A549 (cell line): ENCODE measurements at regions not wholly inside any gene's neighbourhood (a gene's known extent, or its start where the extent isn't known, plus 50 kb on each side); places are given as distances from the start of the nearest gene placed in this dataset.

Experiments used
- ATAC-seq, 2 experiments: fragments of 200-7000 bp in 1 of 2; fragments of >200 bp in 1 of 2; cut with Nextera tagmentation in 1 of 2; cut with Tn5 transposase in 1 of 2; 3 replicates each; pipeline versions ENCODE4 v1.8.0 to v1.9.1; 2018 to 2020; ENCODE audit warnings: mild to moderate bottlenecking in 1 of 2, moderate library complexity in 1 of 2
- CTCF ChIA-PET: fragments of 300-600 bp; sonication (Branson Sonifier 250); formaldehyde crosslinking; extraction: SDS; loops from one replicate; lab custom pipeline; 2021; ENCODE audit warnings: antibody characterized with exemption, inconsistent platforms; lab: Yijun Ruan, JAX
- POLR2A ChIA-PET: fragments of 350-600 bp; formaldehyde crosslinking; extraction: SDS; loops from one replicate; lab custom pipeline; 2021; ENCODE audit warnings: antibody characterized with exemption, inconsistent platforms; lab: Yijun Ruan, JAX
- DNase-seq, 2 experiments: peaks; one replicate each; pipeline versions ENCODE4 v3.0.0 to v3.0.0-alpha.2; 2011 to 2016; ENCODE audit warnings: low read depth in 1 of 2, low spot score in 1 of 2
- FAIRE-seq: peaks from 2 replicates; lab custom pipeline; 2011; peaks lifted over from hg19 to GRCh38; lab: Jason Lieb, UNC
- H3K27ac ChIP-seq, 2 experiments: fragments of >200 bp; sonication (Bioruptor Twin); formaldehyde crosslinking; 3 replicates each; pipeline ENCODE4 v1.5.1; 2016 to 2017
- H3K4me1 ChIP-seq: fragments of >200 bp; sonication (Bioruptor Twin); formaldehyde crosslinking; 3 replicates; pipeline ENCODE4 v1.6.1; 2016
- H3K4me2 ChIP-seq: fragments of >200 bp; sonication (Bioruptor Twin); formaldehyde crosslinking; 3 replicates; pipeline ENCODE4 v1.6.1; 2016
- H3K4me3 ChIP-seq: fragments of >200 bp; sonication (Bioruptor Twin); formaldehyde crosslinking; 3 replicates; pipeline ENCODE4 v1.5.1; 2016
- H3K9me3 ChIP-seq: fragments of >200 bp; sonication (Bioruptor Twin); formaldehyde crosslinking; 3 replicates; pipeline ENCODE4 v1.6.1; 2016
- BCL3 ChIP-seq: fragments of >200 bp; sonication (Bioruptor Twin); formaldehyde crosslinking; IDR thresholded peaks from 3 replicates; pipeline ENCODE4 v1.6.1; 2016
- CBX2 ChIP-seq: fragments of 200-600 bp; sonication (generic); IDR thresholded peaks from 2 replicates; pipeline ENCODE4 v1.6.1; 2016; ENCODE audit warnings: low read depth, mild to moderate bottlenecking, borderline replicate concordance
- CTCF ChIP-seq: fragments of >200 bp; sonication (Bioruptor Twin); formaldehyde crosslinking; IDR thresholded peaks from 3 replicates; pipeline ENCODE4 v1.5.1; 2016
- E2F6 ChIP-seq: IDR thresholded peaks from 2 replicates; pipeline ENCODE4 v1.6.1; 2012; ENCODE audit warnings: low read depth, borderline replicate concordance
- EP300 ChIP-seq, 2 experiments: fragments of >200 bp; sonication (Bioruptor Twin); formaldehyde crosslinking; IDR thresholded peaks; 2 replicates in 1 of 2; 3 replicates in 1 of 2; pipeline ENCODE4 v1.6.1; 2016 to 2017
- HOXB13 ChIP-seq: fragments of 250-450 bp; sonication (Bioruptor Pico); IDR thresholded peaks from 2 replicates; pipeline ENCODE4 v1.5.0; 2020; ENCODE audit warnings: low read depth, mild to moderate bottlenecking, moderate library complexity
- KDM1A ChIP-seq: fragments of 200-600 bp; sonication (generic); IDR thresholded peaks from 2 replicates; pipeline ENCODE4 v1.6.1; 2016; ENCODE audit warnings: low read depth, mild to moderate bottlenecking
- MAFK ChIP-seq: fragments of 450-650 bp; IDR thresholded peaks from 2 replicates; pipeline ENCODE4 v1.6.1; 2014; ENCODE audit not compliant: partially characterized antibody
- MAX ChIP-seq: IDR thresholded peaks from 2 replicates; pipeline ENCODE4 v1.6.1; 2012
- RAD21 ChIP-seq, 2 experiments: fragments of >200 bp in 1 of 2; sonication (Bioruptor Twin) in 1 of 2; formaldehyde crosslinking in 1 of 2; IDR thresholded peaks in 1 of 2; conservative IDR thresholded peaks in 1 of 2; 2 replicates in 1 of 2; 3 replicates in 1 of 2; pipeline ENCODE4 v1.6.1; 2012 to 2018; ENCODE audit warnings: inconsistent platforms in 1 of 2
- ZSCAN20 ChIP-seq: fragments of 250-450 bp; sonication (Bioruptor Pico); IDR thresholded peaks from 2 replicates; pipeline ENCODE4 v1.8.0; 2022; ENCODE audit warnings: mild to moderate bottlenecking, moderate library complexity
- WGBS: methylation state at CpG from one replicate; pipeline ENCODE4 v1.1.6; 2017; ENCODE audit errors: missing lambda C conversion rate; 5-methylcytosine and 5-hydroxymethylcytosine counted together

- DNase-seq (no peak), ATAC-seq (no peak), FAIRE-seq (no peak)
- ChIA-PET POLR2A (no interaction called here), CTCF (no interaction called here)
- Histone ChIP-seq H3K4me1 (no peaks in the 10 kb centered on the region), H3K27ac (no peak overlapping the region), H3K4me3 (no peak overlapping the region), H3K4me2 (no peak overlapping the region), H3K9me3 (no peaks in the 10 kb centered on the region)
- 0% methylated on average over 2 of the region's 2 CpGs for WGBS
- no peak for TF ChIP-seq BCL3
- TF ChIP-seq MAFK = peak; percentile 54
Measured at GRCh38 chr16:26563018-26563417, 503.7 kb upstream of the C16orf82 start.

GRCh38 chr16:26567356-26567755 lies 499.4 kb upstream of the C16orf82 start:
- ATAC-seq = no peak
- no peaks in the 10 kb centered on the region for H3K9me3 ChIP-seq
- no peak overlapping the region for H3K4me2 ChIP-seq
- FAIRE-seq = no peak
- no peaks in the 10 kb centered on the region for H3K4me1 ChIP-seq
- CTCF ChIA-PET = no interaction called here
- WGBS = 5% methylated on average over 8 of the region's 9 CpGs
- DNase-seq = no peak
- POLR2A ChIA-PET = no interaction called here
- TF ChIP-seq HOXB13 (CRISPR knock-in tag) = no peak
- TF ChIP-seq E2F6 = no peak
- no peak for TF ChIP-seq CBX2
- no peak for TF ChIP-seq KDM1A
- no peak for TF ChIP-seq EP300 (IDR thresholded peaks at IDR 0.05)
- no peak overlapping the region for H3K27ac ChIP-seq
- H3K4me3 ChIP-seq = no peak overlapping the region

- H3K9me3 ChIP-seq = no peaks in the 10 kb centered on the region
- H3K4me2 ChIP-seq = no peak overlapping the region
- no peak overlapping the region for H3K4me3 ChIP-seq
- no peak overlapping the region for H3K27ac ChIP-seq
- CTCF ChIA-PET = interaction anchor here (1.1 to 1.5 kb wide), 3 partner anchors 9 to 729 kb away, joined by 3 to 5 read pairs (median 4); no protein-coding TSS in a partner anchor
- FAIRE-seq (no peak), DNase-seq (peak in 1 of 2 experiments; percentile 20)
- no peaks in the 10 kb centered on the region for H3K4me1 ChIP-seq
- POLR2A ChIA-PET = no interaction called here
- TF ChIP-seq RAD21 (conservative IDR thresholded peaks at IDR 0.05 in 1 of 2, IDR thresholded peaks at IDR 0.05 in 1 of 2) = peak in 1 of 2 experiments; percentile 46; a peak in 2 of 5 replicates
- TF ChIP-seq MAX = no peak
- TF ChIP-seq ZSCAN20 (CRISPR knock-in tag) = no peak
- 0 out of 3 replicates have a peak, but pooled peaks have one; percentile 16 for TF ChIP-seq CTCF
- TF ChIP-seq, all 56 proteins: peak for 2
- ATAC-seq = peak; percentile 39 to 70; a peak in 3 of 6 replicates
Measured at GRCh38 chr16:26569793-26570192, 496.9 kb upstream of the C16orf82 start.

GRCh38 chr16:26578748-26579147 lies 488.0 kb upstream of the C16orf82 start:
- no peak overlapping the region for H3K4me2 ChIP-seq
- TF ChIP-seq CTCF (no peak), E2F6 (no peak)
- CTCF ChIA-PET = no interaction called here
- DNase-seq (no peak), FAIRE-seq (no peak), ATAC-seq (no peak)
- H3K4me1 ChIP-seq = no peaks in the 10 kb centered on the region
- H3K4me3 ChIP-seq = no peak overlapping the region
- H3K9me3 ChIP-seq = no peaks in the 10 kb centered on the region
- no peak overlapping the region for H3K27ac ChIP-seq
- POLR2A ChIA-PET = no interaction called here
- WGBS = 0% methylated on average over 2 of the region's 2 CpGs
